ENCODE measurements at regions not wholly inside any gene's neighbourhood (a gene's known extent, or its start where the extent isn't known, plus 50 kb on each side); places are given as distances from the start of the nearest gene placed in this dataset.
"Not testable (repeated sequence)": the region's sequence is repeated elsewhere in the genome, so short reads cannot be mapped to it uniquely, and the experiment has no call there.

- H3K4me3 ChIP-seq (ENCODE audit: low read length): no peak overlapping the region
- no peak for TF ChIP-seq CTCF (conservative IDR thresholded peaks at IDR 0.05; ENCODE audit: low read length)
- no peak for DNase-seq (ENCODE audit: low read depth)
Measured at GRCh38 chr16:60979119-60979518, 1057.1 kb downstream of the CDH8 start.

GRCh38 chr16:60949800-60950199 lies 1086.4 kb downstream of the CDH8 start:
- DNase-seq (ENCODE audit: low read depth): no peak
- H3K4me3 ChIP-seq (ENCODE audit: low read length): no peak overlapping the region
- no peak for TF ChIP-seq CTCF (conservative IDR thresholded peaks at IDR 0.05; ENCODE audit: low read length)

- no peak for DNase-seq (ENCODE audit: low read depth)
- no peak overlapping the region for H3K4me3 ChIP-seq (ENCODE audit: low read length)
- no peak for TF ChIP-seq CTCF (conservative IDR thresholded peaks at IDR 0.05; ENCODE audit: low read length)
Measured at GRCh38 chr16:60945225-60945624, 1091.0 kb downstream of the CDH8 start.

GRCh38 chr16:60936189-60936588 lies 1100.0 kb downstream of the CDH8 start:
- not testable (repeated sequence) for H3K4me3 ChIP-seq (ENCODE audit: low read length); DNase-seq (ENCODE audit: low read depth)

GRCh38 chr16:60932600-60932999 lies 1103.6 kb downstream of the CDH8 start:
- TF ChIP-seq CTCF (conservative IDR thresholded peaks at IDR 0.05; ENCODE audit: low read length): no peak
- no peak overlapping the region for H3K4me3 ChIP-seq (ENCODE audit: low read length)
- DNase-seq (ENCODE audit: low read depth): no peak

- no peak for DNase-seq (ENCODE audit: low read depth)
- no peak for TF ChIP-seq CTCF (conservative IDR thresholded peaks at IDR 0.05; ENCODE audit: low read length)
- H3K4me3 ChIP-seq (ENCODE audit: low read length): no peak overlapping the region
Measured at GRCh38 chr16:60930291-60930690, 1105.9 kb downstream of the CDH8 start.

- TF ChIP-seq CTCF (conservative IDR thresholded peaks at IDR 0.05; ENCODE audit: low read length): no peak
- DNase-seq (ENCODE audit: low read depth): no peak
- no peak overlapping the region for H3K4me3 ChIP-seq (ENCODE audit: low read length)
Measured at GRCh38 chr16:60922920-60923319, 1113.3 kb downstream of the CDH8 start.

- TF ChIP-seq CTCF (conservative IDR thresholded peaks at IDR 0.05; ENCODE audit: low read length): no peak
- no peak overlapping the region for H3K4me3 ChIP-seq (ENCODE audit: low read length)
- DNase-seq (ENCODE audit: low read depth): no peak
Measured at GRCh38 chr16:60914334-60914733, 1121.9 kb downstream of the CDH8 start.

All from AG10803 (cell line).